Activated naive CD8-positive, alpha-beta T cell treated with anti-CD3 and anti-CD28 coated beads, Interleukin-2, amount 50 U/mL, for 24 hours (primary cell): ENCODE measurements at regions not wholly inside any gene's neighbourhood (a gene's known extent, or its start where the extent isn't known, plus 50 kb on each side); places are given as distances from the start of the nearest gene placed in this dataset.
"Not testable (repeated sequence)": the region's sequence is repeated elsewhere in the genome, so short reads cannot be mapped to it uniquely, and the experiment has no call there.

ENCODE experiments used
- ATAC-seq: fragments of 150-1000 bp; cut with Tn5 transposase; one replicate; pipeline ENCODE4 v1.10.0; 2021
- DNase-seq: peaks from one replicate; pipeline ENCODE4 v3.0.0; 2021
- H3K27ac Mint-ChIP-seq: one replicate; pipeline ENCODE4 v1.8.0; 2021; ENCODE audit warnings: mild to moderate bottlenecking, mixed read lengths
- H3K27me3 Mint-ChIP-seq: one replicate; pipeline ENCODE4 v1.8.0; 2021; ENCODE audit warnings: mixed read lengths
- H3K36me3 Mint-ChIP-seq: one replicate; pipeline ENCODE4 v1.8.0; 2021; ENCODE audit warnings: low read depth, mixed read lengths
- H3K4me1 Mint-ChIP-seq: one replicate; pipeline ENCODE4 v1.8.0; 2021; ENCODE audit warnings: mixed read lengths
- H3K4me3 Mint-ChIP-seq: one replicate; pipeline ENCODE4 v1.8.0; 2021; ENCODE audit warnings: mild to moderate bottlenecking, moderate library complexity, mixed read lengths
- H3K9me3 Mint-ChIP-seq: one replicate; pipeline ENCODE4 v1.8.0; 2021; ENCODE audit warnings: mixed read lengths

GRCh38 chr14:18879547-18879946, 87.7 kb upstream of the POTEM start:
- not testable (repeated sequence) for DNase-seq, H3K27me3 Mint-ChIP-seq, H3K4me3 Mint-ChIP-seq, H3K36me3 Mint-ChIP-seq, ATAC-seq, H3K9me3 Mint-ChIP-seq, H3K27ac Mint-ChIP-seq, H3K4me1 Mint-ChIP-seq

GRCh38 chr14:18880519-18880918, 86.7 kb upstream of the POTEM start:
- H3K4me1 Mint-ChIP-seq, ATAC-seq, H3K27me3 Mint-ChIP-seq: not testable (repeated sequence)

GRCh38 chr14:18881149-18881859, 85.9 kb upstream of the POTEM start:
- not testable (repeated sequence) for H3K27me3 Mint-ChIP-seq, H3K4me1 Mint-ChIP-seq, H3K4me3 Mint-ChIP-seq, H3K36me3 Mint-ChIP-seq, H3K9me3 Mint-ChIP-seq, H3K27ac Mint-ChIP-seq, DNase-seq
- ATAC-seq = peak; percentile 40

More at GRCh38 chr14:18880519-18880918, 86.7 kb upstream of the POTEM start:
- H3K9me3 Mint-ChIP-seq, H3K4me3 Mint-ChIP-seq, H3K27ac Mint-ChIP-seq, DNase-seq, H3K36me3 Mint-ChIP-seq: not testable (repeated sequence)

DNA sequence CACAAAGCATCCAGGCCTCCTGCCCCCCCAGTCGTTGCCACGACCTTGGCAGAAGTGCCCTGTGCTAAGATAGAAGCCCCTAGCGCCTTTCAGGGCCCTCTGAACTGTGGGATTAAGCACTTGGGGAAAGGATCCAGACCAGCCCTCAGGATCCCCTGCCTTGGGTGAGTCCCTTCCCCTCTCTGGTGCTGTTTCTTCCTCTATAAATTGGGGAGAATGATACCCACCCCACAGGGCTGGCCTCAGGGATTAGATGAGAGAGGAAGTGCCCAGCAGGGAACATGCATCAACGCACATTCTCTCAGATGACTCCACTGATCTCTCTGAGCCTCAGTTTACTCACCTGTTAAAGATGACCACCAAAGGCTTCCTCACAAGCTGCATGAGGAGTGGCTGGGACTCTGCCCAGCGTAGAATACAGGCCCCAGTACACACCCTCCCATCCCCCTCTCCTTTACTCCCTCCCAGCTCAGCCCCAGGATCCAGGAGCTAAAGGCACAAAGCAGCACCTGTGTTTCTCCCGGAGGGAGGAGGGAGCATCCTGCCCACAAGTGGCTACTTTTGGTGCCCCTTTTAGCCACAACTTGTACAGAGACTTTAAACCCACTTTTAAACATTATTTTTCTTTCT, 85.3 kb upstream of the POTEM start:
- not testable (repeated sequence) for H3K4me3 Mint-ChIP-seq, DNase-seq, ATAC-seq, H3K9me3 Mint-ChIP-seq, H3K4me1 Mint-ChIP-seq, H3K27ac Mint-ChIP-seq, H3K36me3 Mint-ChIP-seq, H3K27me3 Mint-ChIP-seq

GRCh38 chr14:18890201-18890600, 77.0 kb upstream of the POTEM start:
- H3K9me3 Mint-ChIP-seq, DNase-seq, H3K4me3 Mint-ChIP-seq, H3K4me1 Mint-ChIP-seq, H3K36me3 Mint-ChIP-seq, H3K27me3 Mint-ChIP-seq, ATAC-seq, H3K27ac Mint-ChIP-seq: not testable (repeated sequence)

- H3K4me3 Mint-ChIP-seq, H3K9me3 Mint-ChIP-seq, H3K27ac Mint-ChIP-seq, H3K27me3 Mint-ChIP-seq, DNase-seq, H3K36me3 Mint-ChIP-seq, H3K4me1 Mint-ChIP-seq: not testable (repeated sequence)
- peak; percentile 31 for ATAC-seq
These were observed 53.4 kb upstream of the POTEM start for GRCh38 chr14:18913860-18914259.

DNA sequence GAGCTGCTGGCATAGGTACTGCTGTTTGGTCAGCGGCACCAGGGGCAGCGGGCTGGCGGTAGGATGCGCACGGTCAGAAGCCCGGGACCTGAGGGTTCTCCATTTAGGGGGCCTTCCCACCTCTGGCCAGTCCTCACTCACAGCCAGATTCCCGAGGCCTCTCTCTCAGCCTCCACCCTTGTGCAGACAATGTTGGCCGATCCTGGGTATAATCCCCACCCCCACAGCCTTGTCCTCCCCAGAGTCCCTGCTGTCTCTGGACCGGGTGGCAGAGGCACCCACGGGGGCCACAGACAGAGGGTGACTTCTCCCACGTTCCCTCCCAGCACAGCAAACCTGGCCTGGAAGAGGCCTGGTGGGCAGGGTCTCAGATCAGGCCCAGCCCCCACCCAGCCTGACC, 52.7 kb upstream of the POTEM start:
- H3K27me3 Mint-ChIP-seq, ATAC-seq, H3K27ac Mint-ChIP-seq, H3K36me3 Mint-ChIP-seq, H3K4me1 Mint-ChIP-seq, DNase-seq, H3K4me3 Mint-ChIP-seq, H3K9me3 Mint-ChIP-seq: not testable (repeated sequence)
